ENCODE measurements at regions not wholly inside any gene's neighbourhood (a gene's known extent, or its start where the extent isn't known, plus 50 kb on each side); places are given as distances from the start of the nearest gene placed in this dataset.

- TF ChIP-seq POLR2AphosphoS5 (IDR thresholded peaks at IDR 0.05), result no peak
- TF ChIP-seq, protein P1, sequence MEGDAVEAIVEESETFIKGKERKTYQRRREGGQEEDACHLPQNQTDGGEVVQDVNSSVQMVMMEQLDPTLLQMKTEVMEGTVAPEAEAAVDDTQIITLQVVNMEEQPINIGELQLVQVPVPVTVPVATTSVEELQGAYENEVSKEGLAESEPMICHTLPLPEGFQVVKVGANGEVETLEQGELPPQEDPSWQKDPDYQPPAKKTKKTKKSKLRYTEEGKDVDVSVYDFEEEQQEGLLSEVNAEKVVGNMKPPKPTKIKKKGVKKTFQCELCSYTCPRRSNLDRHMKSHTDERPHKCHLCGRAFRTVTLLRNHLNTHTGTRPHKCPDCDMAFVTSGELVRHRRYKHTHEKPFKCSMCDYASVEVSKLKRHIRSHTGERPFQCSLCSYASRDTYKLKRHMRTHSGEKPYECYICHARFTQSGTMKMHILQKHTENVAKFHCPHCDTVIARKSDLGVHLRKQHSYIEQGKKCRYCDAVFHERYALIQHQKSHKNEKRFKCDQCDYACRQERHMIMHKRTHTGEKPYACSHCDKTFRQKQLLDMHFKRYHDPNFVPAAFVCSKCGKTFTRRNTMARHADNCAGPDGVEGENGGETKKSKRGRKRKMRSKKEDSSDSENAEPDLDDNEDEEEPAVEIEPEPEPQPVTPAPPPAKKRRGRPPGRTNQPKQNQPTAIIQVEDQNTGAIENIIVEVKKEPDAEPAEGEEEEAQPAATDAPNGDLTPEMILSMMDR (IDR thresholded peaks at IDR 0.05), result no peak
Observed at GRCh38 chr3:152522036-152522435, 253.3 kb downstream of the MBNL1 start.

Data from upper lobe of left lung (tissue), 4 donors.